ENCODE measurements at regions not wholly inside any gene's neighbourhood (a gene's known extent, or its start where the extent isn't known, plus 50 kb on each side); places are given as distances from the start of the nearest gene placed in this dataset.

DNA sequence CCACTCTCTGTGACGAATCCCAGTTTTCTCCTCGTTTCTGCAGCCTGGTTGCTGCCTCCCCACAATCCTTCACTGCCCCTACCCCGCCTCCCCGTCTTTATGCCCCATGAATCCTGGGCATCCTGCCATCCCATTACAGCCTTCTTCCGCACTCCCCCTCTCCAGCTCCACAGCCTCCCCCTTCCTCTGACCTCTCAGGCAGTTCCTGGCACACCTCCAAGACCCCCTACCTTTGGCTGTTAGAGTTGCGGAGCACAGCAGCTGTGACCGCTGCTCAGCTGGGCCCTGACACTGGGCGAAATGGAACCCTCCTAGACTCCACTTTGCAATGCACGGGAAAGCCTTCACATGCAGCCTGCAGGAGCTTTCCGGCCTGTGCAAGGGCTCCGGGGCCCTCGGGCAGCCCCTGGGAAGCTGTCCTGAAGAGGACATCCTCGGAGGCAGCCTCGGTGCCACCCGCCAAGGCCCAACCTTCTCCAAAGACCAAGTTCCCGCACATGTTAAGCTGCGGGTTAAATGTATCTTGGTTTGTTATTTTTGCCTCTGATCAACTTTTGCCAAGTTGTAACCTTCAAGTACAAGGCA is 400.7 kb upstream of the MKI67 start:
- TF ChIP-seq, protein P1, sequence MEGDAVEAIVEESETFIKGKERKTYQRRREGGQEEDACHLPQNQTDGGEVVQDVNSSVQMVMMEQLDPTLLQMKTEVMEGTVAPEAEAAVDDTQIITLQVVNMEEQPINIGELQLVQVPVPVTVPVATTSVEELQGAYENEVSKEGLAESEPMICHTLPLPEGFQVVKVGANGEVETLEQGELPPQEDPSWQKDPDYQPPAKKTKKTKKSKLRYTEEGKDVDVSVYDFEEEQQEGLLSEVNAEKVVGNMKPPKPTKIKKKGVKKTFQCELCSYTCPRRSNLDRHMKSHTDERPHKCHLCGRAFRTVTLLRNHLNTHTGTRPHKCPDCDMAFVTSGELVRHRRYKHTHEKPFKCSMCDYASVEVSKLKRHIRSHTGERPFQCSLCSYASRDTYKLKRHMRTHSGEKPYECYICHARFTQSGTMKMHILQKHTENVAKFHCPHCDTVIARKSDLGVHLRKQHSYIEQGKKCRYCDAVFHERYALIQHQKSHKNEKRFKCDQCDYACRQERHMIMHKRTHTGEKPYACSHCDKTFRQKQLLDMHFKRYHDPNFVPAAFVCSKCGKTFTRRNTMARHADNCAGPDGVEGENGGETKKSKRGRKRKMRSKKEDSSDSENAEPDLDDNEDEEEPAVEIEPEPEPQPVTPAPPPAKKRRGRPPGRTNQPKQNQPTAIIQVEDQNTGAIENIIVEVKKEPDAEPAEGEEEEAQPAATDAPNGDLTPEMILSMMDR (IDR thresholded peaks at IDR 0.05), result no peak
- TF ChIP-seq POLR2A (IDR thresholded peaks at IDR 0.05), result no peak
- Histone ChIP-seq H3K27ac (no peak overlapping the region), H3K9me3 (peaks cover 0 to 7% (median 0%) of the 10 kb centered on the region in 3 donors), H3K4me1 (no peaks in the 10 kb centered on the region), H3K4me3 (no peak overlapping the region), H3K36me3 (no peaks in the 10 kb centered on the region), H3K27me3 (peaks cover 0 to 13% (median 0%) of the 10 kb centered on the region in 4 donors)
- intact Hi-C loops (cut with DNase I), result no loop called here
- no peak for DNase-seq
- WGBS, 2 donors, result 57 to 59% methylated on average over 8 to 13 of the region's 17 CpGs

DNA sequence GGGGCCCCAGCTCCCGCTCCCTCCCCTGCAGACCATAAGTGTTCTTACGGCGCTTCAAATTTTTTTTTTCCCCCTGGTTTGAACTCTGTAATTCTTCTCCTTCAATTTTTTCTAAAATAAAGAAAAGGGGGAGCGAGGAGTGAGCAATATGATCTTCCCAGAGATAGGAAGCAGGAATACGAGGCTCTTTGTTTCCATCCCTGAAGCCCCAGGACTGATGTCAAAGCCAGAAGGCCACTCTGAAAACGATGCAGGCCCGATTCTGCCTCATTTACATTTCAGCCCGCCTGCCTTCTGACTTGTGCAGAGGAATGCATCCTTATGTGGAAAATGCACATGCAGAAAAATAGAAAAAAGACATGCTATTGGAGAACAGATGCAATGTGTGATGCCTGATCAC is 401.5 kb upstream of the MKI67 start:
- DNase-seq, result no peak
- no peaks in the 10 kb centered on the region for H3K4me1 ChIP-seq
- intact Hi-C loops (cut with DNase I), result no loop called here
- no peaks in the 10 kb centered on the region for H3K36me3 ChIP-seq
- 56 to 59% methylated on average over 7 to 8 of the region's 8 CpGs for WGBS, 2 donors
- no peak overlapping the region for H3K4me3 ChIP-seq
- peaks cover 0 to 8% (median 0%) of the 10 kb centered on the region in 4 donors for H3K27me3 ChIP-seq
- H3K27ac ChIP-seq, result no peak overlapping the region
- no peaks in the 10 kb centered on the region for H3K9me3 ChIP-seq
- TF ChIP-seq, protein P1 (IDR thresholded peaks at IDR 0.05), result no peak
- no peak for TF ChIP-seq POLR2A (IDR thresholded peaks at IDR 0.05)

DNA sequence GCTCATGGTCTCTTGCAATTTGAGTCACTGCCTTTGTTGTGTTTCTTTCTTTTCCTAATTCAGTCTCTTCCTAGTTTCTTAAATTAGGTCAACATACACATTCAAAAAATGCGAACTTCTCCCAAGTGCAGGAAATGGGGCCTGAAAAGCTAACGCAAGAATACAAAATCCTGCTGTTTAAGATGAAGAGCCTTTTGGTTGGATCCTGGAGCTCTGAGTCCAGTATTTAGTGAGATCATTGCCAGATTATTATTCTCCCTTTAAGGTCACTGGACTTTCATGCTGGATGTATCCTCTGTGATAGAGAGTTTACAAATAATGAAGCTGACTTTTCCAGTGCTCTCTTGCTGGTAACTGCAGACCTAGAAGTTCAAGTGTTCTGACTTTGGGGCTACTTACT is 401.9 kb upstream of the MKI67 start:
- no peaks in the 10 kb centered on the region for H3K9me3 ChIP-seq
- 64 to 82% methylated on average over 2 of the region's 2 CpGs for WGBS, 2 donors
- no peaks in the 10 kb centered on the region for H3K36me3 ChIP-seq
- peaks cover 0 to 6% (median 0%) of the 10 kb centered on the region in 4 donors for H3K27me3 ChIP-seq
- intact Hi-C loops (cut with DNase I), result no loop called here
- TF ChIP-seq, protein P1 (IDR thresholded peaks at IDR 0.05), result no peak
- no peak for TF ChIP-seq POLR2A (IDR thresholded peaks at IDR 0.05)
- H3K27ac ChIP-seq, result no peak overlapping the region
- no peaks in the 10 kb centered on the region for H3K4me1 ChIP-seq
- no peak overlapping the region for H3K4me3 ChIP-seq
- no peak for DNase-seq

DNA sequence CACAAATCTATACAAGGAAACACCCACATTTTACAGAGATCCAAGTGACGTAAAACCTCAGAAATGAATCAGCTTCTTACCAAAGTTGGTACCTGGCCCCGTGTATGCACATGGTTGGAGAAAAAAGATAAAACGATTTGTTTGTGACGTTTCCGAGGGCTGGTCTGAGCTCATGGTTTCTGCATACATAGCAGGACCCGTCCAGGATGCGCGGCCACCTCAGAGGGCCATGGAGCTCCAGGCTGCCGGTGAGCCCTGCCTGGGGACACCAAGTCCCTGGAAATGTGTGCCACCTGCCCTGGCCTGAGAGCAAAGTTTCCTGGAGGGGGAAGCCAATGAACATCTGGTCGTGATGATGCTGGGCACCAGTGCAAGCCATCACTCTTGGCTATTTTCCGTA is 402.6 kb upstream of the MKI67 start:
- TF ChIP-seq, protein P1 (IDR thresholded peaks at IDR 0.05), result no peak
- no peak for TF ChIP-seq POLR2A (IDR thresholded peaks at IDR 0.05)
- Histone ChIP-seq H3K4me1 (no peaks in the 10 kb centered on the region), H3K27ac (no peak overlapping the region), H3K4me3 (no peak overlapping the region), H3K9me3 (no peaks in the 10 kb centered on the region), H3K36me3 (no peaks in the 10 kb centered on the region), H3K27me3 (peaks cover 0 to 6% (median 0%) of the 10 kb centered on the region in 4 donors)
- WGBS, 2 donors, result 67 to 74% methylated on average over 9 to 10 of the region's 11 CpGs
- no peak for DNase-seq
- intact Hi-C loops (cut with DNase I), result no loop called here

DNA sequence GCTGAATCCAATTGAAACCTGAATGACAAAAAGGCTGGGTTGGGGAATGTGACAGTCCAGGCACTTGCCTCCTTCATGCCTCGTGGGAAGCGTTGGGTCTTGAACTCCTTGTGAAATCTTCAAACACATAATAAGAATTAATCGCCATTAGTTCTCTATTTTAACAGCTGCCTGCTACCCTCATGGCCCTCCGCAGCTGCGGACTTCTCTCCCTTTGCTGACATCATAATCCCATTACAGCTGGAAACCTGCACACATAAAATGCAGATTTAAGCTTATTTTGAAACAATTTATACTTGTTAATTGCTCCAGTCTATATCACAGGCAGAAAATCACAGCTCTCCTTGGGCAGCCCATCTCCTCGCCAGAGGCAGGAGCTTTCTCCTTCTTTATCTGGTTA is 403.0 kb upstream of the MKI67 start:
- 65 to 69% methylated on average over 6 of the region's 6 CpGs for WGBS, 2 donors
- peaks cover 0 to 6% (median 0%) of the 10 kb centered on the region in 4 donors for H3K27me3 ChIP-seq
- intact Hi-C loops (cut with DNase I), result no loop called here
- no peaks in the 10 kb centered on the region for H3K36me3 ChIP-seq
- TF ChIP-seq, protein P1 (IDR thresholded peaks at IDR 0.05), result no peak
- no peak for TF ChIP-seq POLR2A (IDR thresholded peaks at IDR 0.05)
- H3K27ac ChIP-seq, result no peak overlapping the region
- no peak overlapping the region for H3K4me3 ChIP-seq
- no peak for DNase-seq
- H3K4me1 ChIP-seq, result no peaks in the 10 kb centered on the region
- no peaks in the 10 kb centered on the region for H3K9me3 ChIP-seq
